ENCODE measurements at regions not wholly inside any gene's neighbourhood (a gene's known extent, or its start where the extent isn't known, plus 50 kb on each side); places are given as distances from the start of the nearest gene placed in this dataset.

DNA sequence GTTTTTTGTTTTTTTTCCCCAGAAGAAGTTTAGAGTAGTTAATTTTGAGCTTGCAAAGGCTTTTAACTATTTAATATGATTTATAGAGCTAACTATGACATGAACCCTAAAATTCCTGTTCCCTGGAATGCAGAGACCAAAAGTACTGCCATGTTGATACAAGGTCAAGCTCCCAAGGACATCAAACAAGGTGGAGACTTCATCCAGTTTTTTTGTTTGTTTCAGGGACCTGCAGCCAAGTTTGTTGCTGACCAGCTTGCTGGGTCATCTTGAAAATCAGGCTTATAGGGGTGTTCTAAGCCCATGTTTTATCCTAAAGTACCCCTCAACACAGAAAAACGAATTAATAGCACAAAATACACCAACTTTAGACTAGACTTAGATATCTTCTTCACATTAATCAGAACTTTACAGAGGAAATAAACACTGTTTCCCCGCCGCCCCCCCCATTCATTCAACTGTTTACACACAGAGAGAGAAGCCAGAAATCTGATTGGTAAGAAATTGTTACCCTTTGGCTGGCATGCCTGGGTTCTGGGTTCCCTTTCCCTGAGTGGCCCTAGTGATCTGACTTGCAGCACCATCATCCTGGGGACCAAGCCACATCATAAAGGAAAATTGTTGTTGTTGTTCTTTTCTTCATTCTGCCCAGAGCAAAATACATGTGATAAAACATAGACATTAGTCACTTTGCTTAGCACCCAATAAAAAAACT lies 860.5 kb downstream of the CCSER2 start:
- no peak overlapping the region for H3K27ac Mint-ChIP-seq
- no peak for DNase-seq (ENCODE audit: low spot score in 2 of 2)

DNA sequence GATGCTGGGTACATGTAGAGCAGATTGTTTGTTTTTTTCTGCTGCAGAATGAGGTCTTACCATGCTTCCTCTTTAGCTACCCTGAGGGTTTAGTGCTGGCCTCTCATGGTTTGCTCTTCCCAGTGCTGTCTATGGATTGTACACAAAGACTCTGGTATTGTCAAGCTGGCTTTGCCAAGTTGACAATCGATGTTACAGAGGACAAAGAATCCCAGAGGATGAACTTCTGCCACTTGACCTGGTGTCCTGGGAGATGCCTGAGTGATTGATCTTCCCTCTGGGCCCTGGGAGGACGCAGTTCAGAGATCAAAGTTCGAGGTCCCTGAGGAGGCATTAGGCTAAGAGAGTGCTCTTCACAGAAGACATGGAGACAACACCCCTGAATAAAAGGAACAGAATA lies 865.4 kb downstream of the CCSER2 start:
- no peak overlapping the region for H3K27ac Mint-ChIP-seq
- H3K36me3 Mint-ChIP-seq: no peaks in the 10 kb centered on the region
- DNase-seq (ENCODE audit: low spot score in 2 of 2) (no peak), ATAC-seq (no peak)
- peaks cover 0 to 8% of the 10 kb centered on the region in 2 donors for H3K9me3 Mint-ChIP-seq

More for the DNA sequence above, 860.5 kb downstream of the CCSER2 start:
- H3K9me3 Mint-ChIP-seq: peaks cover 0 to 5% of the 10 kb centered on the region in 2 donors
- no peak for ATAC-seq
- no peaks in the 10 kb centered on the region for H3K36me3 Mint-ChIP-seq

DNA sequence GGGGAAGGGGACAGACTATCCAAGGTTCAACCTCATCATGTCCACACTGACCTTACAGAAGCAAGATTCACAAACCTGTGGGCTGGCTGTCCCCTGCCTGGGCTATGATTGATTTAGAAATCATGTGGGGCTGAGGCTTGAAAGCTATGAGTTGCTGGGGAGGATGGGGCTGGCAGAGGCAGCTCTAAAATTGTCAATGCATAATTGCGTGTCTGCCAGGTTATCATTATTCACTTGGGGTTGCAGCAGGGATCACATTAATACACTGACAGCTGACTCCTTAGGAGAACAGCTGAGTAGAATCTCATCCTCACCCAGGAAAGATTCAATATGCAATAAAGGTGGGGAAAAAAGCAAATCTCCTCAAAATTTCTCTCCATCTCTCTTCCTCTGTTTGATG lies 866.3 kb downstream of the CCSER2 start:
- no peaks in the 10 kb centered on the region for H3K36me3 Mint-ChIP-seq
- no peak overlapping the region for H3K27ac Mint-ChIP-seq
- H3K9me3 Mint-ChIP-seq: peaks cover 0 to 8% of the 10 kb centered on the region in 2 donors
- ATAC-seq (no peak), DNase-seq (ENCODE audit: low spot score in 2 of 2) (no peak)

DNA sequence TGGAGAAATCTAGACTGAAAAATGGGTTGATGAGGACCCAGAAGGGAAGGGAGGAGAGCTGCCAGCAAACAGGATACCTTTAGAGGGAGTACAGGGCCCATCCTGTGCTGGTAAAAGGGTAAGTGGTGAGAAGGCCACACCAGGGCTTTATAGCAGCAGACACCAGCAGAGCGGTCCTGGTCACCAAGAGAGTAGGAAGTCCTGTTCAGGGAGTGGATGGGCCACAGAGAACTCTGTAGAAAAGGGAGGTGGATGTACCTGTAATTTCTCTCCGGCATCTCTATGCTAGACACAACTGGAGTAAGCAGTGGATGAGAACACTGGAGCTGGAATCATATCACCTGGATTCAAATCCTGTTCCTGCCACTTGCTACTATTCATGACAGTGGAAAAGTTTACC lies 867.2 kb downstream of the CCSER2 start:
- Mint-ChIP-seq H3K36me3 (no peaks in the 10 kb centered on the region), H3K9me3 (peaks cover 0 to 11% of the 10 kb centered on the region in 2 donors), H3K27ac (peak overlapping the region in 1 of 2 donors; percentile 79)
- no peak for DNase-seq (ENCODE audit: low spot score in 2 of 2)
- no peak for ATAC-seq

DNA sequence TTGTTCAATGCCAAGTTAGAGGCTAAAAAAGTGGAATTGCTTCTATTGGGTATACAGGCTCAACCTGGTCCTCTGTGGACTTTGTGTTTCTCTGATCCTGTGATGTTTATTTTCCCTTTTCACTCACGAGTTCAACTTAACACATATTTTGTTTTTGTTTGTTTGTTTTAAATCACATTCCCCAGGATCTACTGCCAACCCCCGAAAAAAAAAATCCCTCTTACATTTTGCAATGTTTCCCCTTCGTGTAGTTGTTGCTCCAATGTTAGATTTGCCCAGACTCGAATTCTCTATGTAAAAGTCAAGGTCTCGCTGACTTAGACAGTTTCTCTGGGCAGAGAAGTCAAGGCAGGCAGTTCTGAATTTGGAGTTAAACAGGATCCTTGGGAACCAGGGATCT lies 876.4 kb downstream of the CCSER2 start:
- ATAC-seq (no peak), DNase-seq (ENCODE audit: low spot score in 2 of 2) (no peak)
- no peaks in the 10 kb centered on the region for H3K36me3 Mint-ChIP-seq
- peaks cover 8 to 9% of the 10 kb centered on the region in 2 donors for H3K9me3 Mint-ChIP-seq
- no peak overlapping the region for H3K27ac Mint-ChIP-seq

DNA sequence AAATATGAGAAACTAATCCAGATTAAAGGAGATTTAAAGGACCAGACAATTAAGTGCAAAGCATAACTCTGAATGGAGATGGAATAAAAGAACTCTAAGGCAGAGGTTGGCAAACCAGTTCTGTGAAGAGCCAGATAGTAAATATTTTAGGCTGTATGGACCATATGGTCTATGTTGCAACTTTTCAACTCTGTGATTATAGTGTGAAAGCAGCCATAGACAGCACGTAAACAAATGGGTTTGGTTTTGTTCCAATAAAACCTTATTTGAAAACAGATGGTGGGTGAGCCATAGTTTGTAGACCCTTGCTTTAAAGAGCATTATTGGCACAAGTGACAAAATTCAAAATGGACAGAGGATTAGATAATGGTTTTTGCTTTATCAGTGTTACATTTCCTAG lies 884.1 kb downstream of the CCSER2 start:
- peaks cover 4 to 5% of the 10 kb centered on the region in 2 donors for H3K9me3 Mint-ChIP-seq
- no peak overlapping the region for H3K27ac Mint-ChIP-seq
- DNase-seq (ENCODE audit: low spot score in 2 of 2): no peak
- ATAC-seq: no peak
- H3K36me3 Mint-ChIP-seq: no peaks in the 10 kb centered on the region

DNA sequence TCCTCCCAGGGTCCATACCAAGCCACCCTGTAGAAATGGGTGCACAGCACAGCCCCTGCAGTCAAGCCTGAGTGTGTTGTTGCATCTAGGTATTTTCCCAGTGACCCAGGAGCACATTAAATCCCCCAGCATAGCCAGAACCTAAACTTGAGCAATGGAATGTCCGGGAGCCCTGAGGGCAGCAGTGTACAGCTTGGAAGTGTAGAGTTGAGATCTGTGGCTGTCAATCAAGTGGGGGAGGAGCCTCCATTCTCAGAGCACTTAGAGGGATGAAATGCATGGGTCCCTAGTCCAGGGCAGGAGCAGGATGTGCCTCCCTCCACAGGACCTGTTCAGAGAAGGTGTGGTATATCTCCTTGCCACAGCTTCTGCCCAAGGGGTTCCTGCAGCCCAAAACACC lies 885.1 kb downstream of the CCSER2 start:
- Mint-ChIP-seq H3K9me3 (peaks cover 5 to 9% of the 10 kb centered on the region in 2 donors), H3K27ac (no peak overlapping the region), H3K36me3 (no peaks in the 10 kb centered on the region)
- DNase-seq (ENCODE audit: low spot score in 2 of 2): no peak
- no peak for ATAC-seq

DNA sequence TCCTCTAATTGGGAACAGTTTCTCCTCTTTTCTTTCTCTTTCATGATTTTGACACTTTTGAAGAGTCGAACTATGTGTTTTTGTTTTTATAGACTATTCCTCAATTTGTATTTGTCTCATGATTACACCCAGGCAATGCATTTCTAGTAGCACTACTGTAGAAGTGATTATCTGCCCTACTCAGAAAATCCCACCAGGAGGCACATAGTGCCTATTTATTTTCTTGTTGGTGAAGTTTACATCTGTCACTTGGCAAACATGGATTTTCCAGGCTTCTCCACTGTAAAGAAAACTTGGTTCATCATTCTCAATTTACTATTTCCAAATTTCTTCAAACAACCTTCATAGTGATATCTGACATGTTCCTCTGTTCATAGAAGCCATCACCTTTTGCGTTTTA lies 893.9 kb downstream of the CCSER2 start:
- H3K27ac Mint-ChIP-seq: no peak overlapping the region
- H3K9me3 Mint-ChIP-seq: peaks cover 4 to 9% of the 10 kb centered on the region in 2 donors
- ATAC-seq (no peak), DNase-seq (ENCODE audit: low spot score in 2 of 2) (no peak)
- H3K36me3 Mint-ChIP-seq: no peaks in the 10 kb centered on the region

DNA sequence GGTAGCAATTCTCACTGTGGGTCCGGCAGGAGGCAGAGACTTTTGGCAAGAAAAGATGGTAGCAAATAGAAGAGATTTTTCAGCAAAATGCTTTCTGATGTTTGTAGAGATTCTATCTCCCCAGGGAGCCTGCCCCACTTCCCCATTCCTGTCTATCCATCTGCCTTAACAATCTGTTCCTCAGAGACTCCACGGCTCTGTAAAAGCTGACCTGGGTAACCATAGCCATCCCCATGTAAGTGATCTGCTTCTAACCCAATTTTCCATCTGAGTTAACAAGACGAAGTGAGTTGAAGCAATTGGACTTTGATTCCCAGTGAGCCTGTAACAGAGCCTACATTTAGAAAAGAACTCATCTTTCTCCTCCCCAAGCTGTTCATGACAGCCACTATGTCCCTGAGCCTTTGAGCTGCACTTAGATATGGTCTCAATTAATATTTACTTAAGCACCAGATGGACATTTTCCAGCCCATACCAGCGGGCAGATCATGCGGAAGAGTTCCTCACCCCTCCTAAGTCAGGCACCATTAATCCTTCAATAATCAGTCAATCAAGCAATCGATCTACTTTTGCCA lies 896.1 kb downstream of the CCSER2 start:
- H3K9me3 Mint-ChIP-seq: peaks cover 4% of the 10 kb centered on the region in 2 donors
- H3K36me3 Mint-ChIP-seq: no peaks in the 10 kb centered on the region
- ATAC-seq: no peak
- DNase-seq (ENCODE audit: low spot score in 2 of 2): no peak
- H3K27ac Mint-ChIP-seq: no peak overlapping the region

DNA sequence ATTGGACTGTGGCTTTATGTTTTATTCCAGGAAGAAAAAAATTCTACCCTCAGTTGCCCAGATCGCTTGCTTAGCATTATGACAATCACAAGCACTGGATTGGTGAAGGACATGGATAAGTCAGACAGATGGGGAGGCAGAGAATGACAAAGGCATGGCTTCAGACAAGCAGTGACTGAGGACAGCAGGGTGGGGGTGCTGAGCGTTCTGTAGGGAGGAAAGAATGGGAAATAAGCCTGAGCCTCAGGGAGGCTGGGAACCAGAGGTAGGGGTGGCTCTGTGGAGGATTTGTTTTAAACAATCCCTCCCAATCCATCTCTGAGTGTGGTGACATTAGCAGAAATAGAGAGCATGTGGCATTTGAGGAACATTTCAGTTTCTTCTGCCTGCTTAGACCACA lies 896.9 kb downstream of the CCSER2 start:
- H3K27ac Mint-ChIP-seq: no peak overlapping the region
- peaks cover 4 to 7% of the 10 kb centered on the region in 2 donors for H3K9me3 Mint-ChIP-seq
- DNase-seq (ENCODE audit: low spot score in 2 of 2) (no peak), ATAC-seq (no peak)
- H3K36me3 Mint-ChIP-seq: no peaks in the 10 kb centered on the region

DNA sequence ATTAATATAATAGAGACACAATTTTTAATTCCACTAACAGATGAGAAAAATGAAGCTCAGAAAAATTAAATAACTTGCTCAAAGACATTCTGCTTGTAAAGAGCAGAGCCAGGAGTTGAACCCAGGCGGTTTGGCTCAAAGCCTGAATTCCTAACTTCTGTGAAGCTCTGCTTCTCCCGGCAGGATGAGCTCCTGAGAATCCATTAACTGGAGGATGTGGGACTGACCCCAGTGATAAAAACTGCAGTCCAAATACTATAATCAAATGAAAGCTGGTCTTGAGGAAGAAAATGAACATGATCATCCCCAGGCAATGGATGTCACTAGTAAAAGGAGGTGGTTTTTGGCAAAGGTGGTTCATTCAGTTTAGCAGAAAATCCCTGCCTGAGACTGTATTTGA lies 898.2 kb downstream of the CCSER2 start:
- no peak for ATAC-seq
- no peak for DNase-seq (ENCODE audit: low spot score in 2 of 2)
- no peaks in the 10 kb centered on the region for H3K36me3 Mint-ChIP-seq
- no peak overlapping the region for H3K27ac Mint-ChIP-seq
- peaks cover 4 to 7% of the 10 kb centered on the region in 2 donors for H3K9me3 Mint-ChIP-seq

DNA sequence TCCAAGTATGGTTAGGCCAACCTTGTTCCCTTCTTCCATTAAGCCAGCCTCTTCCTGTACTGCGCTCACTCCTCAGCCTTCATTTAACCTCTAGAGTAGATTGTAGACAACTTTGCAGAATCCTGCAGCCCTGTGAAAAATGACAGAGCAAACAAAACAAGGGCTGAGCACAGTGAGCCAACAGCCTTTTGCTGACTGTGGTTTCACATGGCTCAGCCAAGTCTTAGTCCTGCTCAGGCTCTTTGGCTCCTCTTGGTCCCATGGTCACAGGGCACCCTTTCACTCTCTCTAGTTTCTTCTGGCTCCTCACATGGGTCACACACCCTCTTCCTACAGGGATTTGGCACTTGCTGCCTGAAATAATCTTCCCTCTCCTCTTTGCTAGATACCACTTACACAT lies 900.3 kb downstream of the CCSER2 start:
- Mint-ChIP-seq H3K36me3 (no peaks in the 10 kb centered on the region), H3K9me3 (peaks cover 4 to 7% of the 10 kb centered on the region in 2 donors), H3K27ac (no peak overlapping the region)
- ATAC-seq (no peak), DNase-seq (ENCODE audit: low spot score in 2 of 2) (no peak)

DNA sequence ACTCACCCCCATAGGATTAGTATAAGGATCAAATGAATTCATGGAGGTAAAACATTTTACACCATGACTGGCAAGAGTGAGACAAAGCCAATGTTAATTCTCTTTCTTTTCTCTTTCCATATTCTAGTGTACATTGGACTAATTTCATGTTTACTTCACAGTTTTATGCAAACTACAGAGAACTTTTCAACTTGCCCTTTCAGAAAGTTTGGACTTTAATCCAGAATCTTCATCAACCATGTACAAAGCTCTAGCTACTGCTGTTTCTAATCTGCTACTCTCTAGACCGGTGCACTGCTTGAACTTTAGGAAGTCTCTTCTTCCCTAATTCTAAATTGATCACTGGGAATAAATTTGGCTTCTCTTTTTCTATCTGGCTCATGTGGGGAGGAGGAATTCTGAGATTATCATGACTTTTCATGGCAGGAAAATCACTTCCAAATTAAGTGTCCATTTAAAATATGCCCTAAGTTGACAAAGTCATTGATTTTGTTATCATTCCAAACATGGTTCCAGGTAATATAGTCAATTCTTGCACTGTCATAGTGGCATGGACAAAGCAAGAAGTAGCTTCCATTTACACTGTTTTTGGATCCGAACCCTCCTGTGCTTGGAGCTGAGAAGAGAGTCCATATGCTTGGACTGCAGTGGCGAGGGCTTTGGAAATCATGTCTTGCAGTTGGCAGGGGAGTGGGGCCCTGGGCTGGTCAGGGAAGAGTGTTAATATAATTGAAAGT lies 903.3 kb downstream of the CCSER2 start:
- ATAC-seq (no peak), DNase-seq (ENCODE audit: low spot score in 2 of 2) (no peak)
- Mint-ChIP-seq H3K9me3 (peaks cover 3 to 6% of the 10 kb centered on the region in 2 donors), H3K36me3 (no peaks in the 10 kb centered on the region), H3K27ac (no peak overlapping the region)

DNA sequence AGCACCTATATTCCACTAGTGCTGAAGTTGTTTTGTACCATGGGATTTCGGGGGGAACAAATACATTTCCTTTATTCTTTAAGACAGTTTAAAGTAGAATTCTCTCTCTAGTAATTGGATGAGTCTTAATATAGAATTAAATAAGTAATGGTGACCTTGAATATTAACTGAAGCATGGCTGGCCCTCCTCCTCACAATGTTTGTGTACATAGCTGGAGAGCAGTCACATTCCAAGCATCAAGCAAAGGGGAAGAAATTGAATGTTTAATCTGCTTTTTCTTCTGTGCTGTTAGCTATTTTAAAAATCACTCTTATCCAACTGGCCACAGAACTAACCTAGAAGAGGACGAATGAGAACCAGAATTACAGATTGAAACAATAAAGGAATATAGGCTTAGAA lies 906.9 kb downstream of the CCSER2 start:
- no peaks in the 10 kb centered on the region for H3K36me3 Mint-ChIP-seq
- DNase-seq (ENCODE audit: low spot score in 2 of 2) (no peak), ATAC-seq (no peak)
- peaks cover 0 to under 1% of the 10 kb centered on the region in 2 donors for H3K9me3 Mint-ChIP-seq
- H3K27ac Mint-ChIP-seq: no peak overlapping the region

DNA sequence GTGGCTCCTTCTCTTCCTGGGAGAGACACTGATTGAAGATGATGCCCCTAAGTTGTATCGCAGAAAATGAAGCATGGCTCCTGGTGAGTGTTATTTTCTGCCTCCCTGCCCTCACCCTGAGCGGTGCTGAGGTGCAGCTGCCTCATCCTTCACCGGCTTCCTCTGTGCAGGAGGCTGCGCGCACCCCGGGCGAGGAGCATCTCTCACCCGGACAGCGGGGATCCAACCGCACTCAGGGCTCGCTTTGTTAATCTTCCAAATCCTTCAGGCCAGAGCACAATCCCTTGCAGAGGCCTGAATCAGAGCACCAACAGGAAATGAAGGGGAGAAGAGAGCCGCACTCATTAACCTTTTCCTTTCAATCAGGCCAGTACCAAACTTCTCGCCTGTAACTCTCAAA lies 910.3 kb downstream of the CCSER2 start:
- DNase-seq (ENCODE audit: low spot score in 2 of 2) (no peak), ATAC-seq (no peak)
- Mint-ChIP-seq H3K36me3 (no peaks in the 10 kb centered on the region), H3K9me3 (no peaks in the 10 kb centered on the region), H3K27ac (no peak overlapping the region)

DNA sequence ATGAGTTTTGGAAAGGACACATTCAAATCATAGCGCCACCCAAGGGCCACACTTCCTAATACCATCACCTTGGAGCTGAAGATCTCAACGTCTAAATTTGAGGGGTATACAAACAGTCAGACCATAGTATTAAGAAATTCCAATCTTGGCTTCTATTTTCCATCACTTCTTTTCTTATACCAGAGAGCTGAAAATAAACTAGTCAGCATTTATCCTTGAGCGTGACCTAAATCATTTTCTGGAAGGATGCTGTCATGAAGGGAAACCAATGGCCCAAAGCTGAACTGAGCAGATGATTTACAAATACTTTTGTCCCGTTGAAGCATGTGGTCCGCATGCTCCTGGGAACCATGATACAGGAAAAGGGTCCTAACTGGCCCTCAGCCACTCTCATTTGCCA lies 921.9 kb downstream of the CCSER2 start:
- DNase-seq (ENCODE audit: low spot score in 2 of 2) (no peak), ATAC-seq (no peak)
- H3K36me3 Mint-ChIP-seq: no peaks in the 10 kb centered on the region
- H3K9me3 Mint-ChIP-seq: peaks cover under 1 to 5% of the 10 kb centered on the region in 2 donors
- H3K27ac Mint-ChIP-seq: no peak overlapping the region

DNA sequence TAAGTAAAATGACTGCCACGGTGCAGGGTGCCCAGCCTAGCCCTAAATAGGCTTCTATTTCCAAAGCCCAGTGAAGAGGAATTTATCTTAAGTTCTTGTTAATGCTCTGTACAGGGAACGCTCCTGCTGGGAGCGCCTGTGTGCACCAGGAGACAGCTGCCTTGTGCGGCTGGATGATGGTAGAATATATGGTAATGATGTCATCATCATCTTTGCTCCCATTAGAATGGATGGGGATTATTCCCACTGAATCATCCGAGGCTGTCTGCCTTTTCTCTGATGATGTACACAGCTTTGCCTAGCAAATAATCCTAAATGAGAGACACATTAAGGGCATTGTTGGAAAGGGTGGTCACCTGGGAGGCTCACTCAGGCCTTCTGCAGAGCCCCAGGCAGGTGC lies 928.1 kb downstream of the CCSER2 start:
- no peaks in the 10 kb centered on the region for H3K36me3 Mint-ChIP-seq
- H3K27ac Mint-ChIP-seq: no peak overlapping the region
- no peak for ATAC-seq
- DNase-seq (ENCODE audit: low spot score in 2 of 2): no peak
- H3K9me3 Mint-ChIP-seq: peaks cover 8 to 9% of the 10 kb centered on the region in 2 donors

DNA sequence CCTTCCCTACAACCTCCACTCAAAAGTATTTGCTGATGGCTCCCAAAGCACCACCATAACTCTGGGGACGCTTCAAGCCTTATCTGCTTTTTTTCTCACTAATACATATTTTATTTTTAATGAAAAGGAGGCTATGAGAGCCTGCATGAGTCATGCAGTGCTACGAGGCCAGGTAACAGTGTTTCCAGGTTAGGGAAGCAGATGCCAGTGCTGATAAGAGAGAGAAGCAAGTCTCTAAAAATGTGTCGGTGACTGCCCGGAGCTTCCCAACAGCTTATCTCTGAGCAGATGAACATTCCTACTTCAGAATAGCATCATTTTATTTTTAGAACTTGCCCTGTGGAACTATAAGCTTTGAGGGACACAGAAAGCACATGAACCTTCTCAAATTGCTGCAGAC lies 931.5 kb downstream of the CCSER2 start:
- no peak overlapping the region for H3K27ac Mint-ChIP-seq
- ATAC-seq (no peak), DNase-seq (ENCODE audit: low spot score in 2 of 2) (no peak)
- H3K9me3 Mint-ChIP-seq: peaks cover 4 to 9% of the 10 kb centered on the region in 2 donors
- no peaks in the 10 kb centered on the region for H3K36me3 Mint-ChIP-seq

Measured in activated naive CD4-positive, alpha-beta T cell treated with anti-CD3 and anti-CD28 coated beads, Interleukin-2, amount 50 U/mL, for 72 hours (primary cell).